MCF 10A (cell line): ENCODE measurements at regions not wholly inside any gene's neighbourhood (a gene's known extent, or its start where the extent isn't known, plus 50 kb on each side); places are given as distances from the start of the nearest gene placed in this dataset.

ENCODE experiments used
- BruUV-seq: library from RNA; stranded (reverse); fragments of 400-500 nt; replicated peaks from 2 replicates; lab custom pipeline; 2021; lab: Mats Ljungman, UMichigan
- CTCF ChIA-PET: fragments of 300-600 bp; sonication (Branson Sonifier 250); formaldehyde crosslinking; extraction: SDS; loops from one replicate; lab custom pipeline; 2021; ENCODE audit warnings: antibody characterized with exemption, inconsistent platforms; lab: Yijun Ruan, JAX
- POLR2A ChIA-PET: fragments of 300-600, 350-650 bp; sonication (Branson Sonifier 250); formaldehyde crosslinking; extraction: SDS; loops from one replicate; lab custom pipeline; 2020; ENCODE audit warnings: antibody characterized with exemption, inconsistent platforms; lab: Yijun Ruan, JAX
- DNase-seq: peaks from one replicate; pipeline ENCODE4 v3.0.0-alpha.2; 2018; ENCODE audit not compliant: unreplicated experiment
- H3K27ac Mint-ChIP-seq: one replicate; pipeline ENCODE4 v1.8.0; 2022; ENCODE audit warnings: mild to moderate bottlenecking, low read depth, mixed read lengths; ENCODE audit not compliant: unreplicated experiment
- H3K27me3 Mint-ChIP-seq: one replicate; pipeline ENCODE4 v1.8.0; 2022; ENCODE audit warnings: mixed read lengths; ENCODE audit not compliant: insufficient read depth, unreplicated experiment
- H3K36me3 Mint-ChIP-seq: one replicate; pipeline ENCODE4 v1.8.0; 2022; ENCODE audit warnings: mild to moderate bottlenecking, moderate library complexity, mixed read lengths; ENCODE audit not compliant: insufficient read depth, unreplicated experiment
- H3K4me1 Mint-ChIP-seq: one replicate; pipeline ENCODE4 v1.8.0; 2022; ENCODE audit warnings: mixed read lengths; ENCODE audit not compliant: insufficient read depth, unreplicated experiment
- H3K4me3 Mint-ChIP-seq: one replicate; pipeline ENCODE4 v1.8.0; 2022; ENCODE audit warnings: mild to moderate bottlenecking, moderate library complexity, mixed read lengths; ENCODE audit not compliant: unreplicated experiment
- H3K9me3 Mint-ChIP-seq: one replicate; pipeline ENCODE4 v1.8.0; 2022; ENCODE audit warnings: mixed read lengths; ENCODE audit not compliant: unreplicated experiment
- CTCF ChIP-seq: fragments of 200-600 bp; IDR thresholded peaks from one replicate; pipeline ENCODE4 v1.8.0; 2022; ENCODE audit warnings: antibody characterized with exemption, mild to moderate bottlenecking; ENCODE audit not compliant: unreplicated experiment
- intact Hi-C: fragments of 100-400 bp; cut with micrococcal nuclease; formaldehyde crosslinking; loops from 2 replicates; pipeline ENCODE4 v1.14.1; 2022

GRCh38 chr12:113683574-113683973, 211.9 kb upstream of the LHX5 start:
- Mint-ChIP-seq H3K36me3 (no peaks in the 10 kb centered on the region), H3K27me3 (peaks cover 31% of the 10 kb centered on the region), H3K4me3 (no peak overlapping the region), H3K4me1 (no peaks in the 10 kb centered on the region), H3K9me3 (peaks cover 5% of the 10 kb centered on the region), H3K27ac (no peak overlapping the region)
- no peak for TF ChIP-seq CTCF
- ChIA-PET POLR2A (no interaction called here), CTCF (no interaction called here)
- no TSS peak for BruUV-seq
- no peak for DNase-seq
- intact Hi-C loops: no loop called here

GRCh38 chr12:113680868-113681267, 209.2 kb upstream of the LHX5 start:
- H3K27me3 Mint-ChIP-seq: peaks cover 42% of the 10 kb centered on the region
- no peak overlapping the region for H3K4me3 Mint-ChIP-seq
- no peak for TF ChIP-seq CTCF
- intact Hi-C loops: no loop called here
- DNase-seq: no peak
- no peak overlapping the region for H3K27ac Mint-ChIP-seq
- CTCF ChIA-PET: no interaction called here
- no peaks in the 10 kb centered on the region for H3K36me3 Mint-ChIP-seq
- POLR2A ChIA-PET: no interaction called here
- H3K4me1 Mint-ChIP-seq: no peaks in the 10 kb centered on the region
- H3K9me3 Mint-ChIP-seq: peaks cover 5% of the 10 kb centered on the region
- no TSS peak for BruUV-seq

- no peak overlapping the region for H3K27ac Mint-ChIP-seq
- peaks cover 5% of the 10 kb centered on the region for H3K9me3 Mint-ChIP-seq
- H3K4me3 Mint-ChIP-seq: no peak overlapping the region
- peak; percentile 6 for DNase-seq
- H3K4me1 Mint-ChIP-seq: no peaks in the 10 kb centered on the region
- intact Hi-C loops: no loop called here
- H3K27me3 Mint-ChIP-seq: peaks cover 58% of the 10 kb centered on the region
- no peak for TF ChIP-seq CTCF
- ChIA-PET POLR2A (no interaction called here), CTCF (interaction anchor here (0.5 to 0.6 kb wide), 3 partner anchors 155 to 254 kb away, joined by 3 to 5 read pairs (median 4); no protein-coding TSS in a partner anchor)
- no TSS peak for BruUV-seq
- H3K36me3 Mint-ChIP-seq: no peaks in the 10 kb centered on the region
These were observed 206.8 kb upstream of the LHX5 start for GRCh38 chr12:113678223-113679119.

- TF ChIP-seq CTCF: no peak
- no peak for DNase-seq
- H3K36me3 Mint-ChIP-seq: no peaks in the 10 kb centered on the region
- peaks cover 57% of the 10 kb centered on the region for H3K27me3 Mint-ChIP-seq
- intact Hi-C loops: no loop called here
- H3K9me3 Mint-ChIP-seq: peaks cover 5% of the 10 kb centered on the region
- H3K4me1 Mint-ChIP-seq: no peaks in the 10 kb centered on the region
- BruUV-seq: no TSS peak
- no peak overlapping the region for H3K27ac Mint-ChIP-seq
- POLR2A ChIA-PET: no interaction called here
- CTCF ChIA-PET: interaction anchor here (1.0 kb wide), 1 partner anchor 70 kb away, joined by 3 read pairs; no protein-coding TSS in a partner anchor
- H3K4me3 Mint-ChIP-seq: no peak overlapping the region
These were observed 204.9 kb upstream of the LHX5 start for GRCh38 chr12:113676547-113676946.
